Natural killer cell treated with Interleukin-12 subunit alpha and Interleukin-12 subunit beta and Interleukin-15 and Interleukin-18, amount 100 ng/mL, for 72 hours (primary cell): ENCODE measurements at regions not wholly inside any gene's neighbourhood (a gene's known extent, or its start where the extent isn't known, plus 50 kb on each side); places are given as distances from the start of the nearest gene placed in this dataset.

ENCODE experiments used
- ATAC-seq, 2 donors: fragments of 150-1000 bp; cut with Tn5 transposase in 1 of 2; sonication (Bioruptor Pico), chemical (Tn5 transposase) in 1 of 2; 2 replicates each; pipeline ENCODE4 v1.10.0; 2021
- DNase-seq: peaks from one replicate; pipeline ENCODE4 v3.0.0; 2022; ENCODE audit warnings: low spot score
- H3K27ac Mint-ChIP-seq, 2 donors: 1 replicate in 1 of 2; 2 replicates in 1 of 2; pipeline ENCODE4 v1.8.0; 2022; ENCODE audit warnings: mixed read lengths in 2 of 2, mild to moderate bottlenecking in 1 of 2, moderate library complexity in 1 of 2
- H3K27me3 Mint-ChIP-seq, 2 donors: 1 replicate in 1 of 2; 2 replicates in 1 of 2; pipeline ENCODE4 v1.8.0; 2022; ENCODE audit warnings: mixed read lengths in 2 of 2
- H3K36me3 Mint-ChIP-seq: one replicate; pipeline ENCODE4 v1.8.0; 2022; ENCODE audit warnings: mixed read lengths
- H3K4me1 Mint-ChIP-seq, 2 donors: 1 replicate in 1 of 2; 2 replicates in 1 of 2; pipeline ENCODE4 v1.8.0; 2022; ENCODE audit warnings: low read depth in 2 of 2, mixed read lengths in 2 of 2, mild to moderate bottlenecking in 1 of 2
- H3K4me3 Mint-ChIP-seq: one replicate; pipeline ENCODE4 v1.8.0; 2022; ENCODE audit warnings: mixed read lengths
- H3K9me3 Mint-ChIP-seq: 2 replicates; pipeline ENCODE4 v1.8.0; 2022; ENCODE audit warnings: mixed read lengths

GRCh38 chr9:111149018-111149759 is 110.9 kb upstream of the LPAR1 start:
- no peak for DNase-seq
- no peak overlapping the region for H3K27ac Mint-ChIP-seq
- H3K4me1 Mint-ChIP-seq = no peaks in the 10 kb centered on the region
- H3K27me3 Mint-ChIP-seq = peaks cover 0 to 6% of the 10 kb centered on the region in 2 donors
- no peaks in the 10 kb centered on the region for H3K36me3 Mint-ChIP-seq
- H3K4me3 Mint-ChIP-seq = no peak overlapping the region
- H3K9me3 Mint-ChIP-seq = no peaks in the 10 kb centered on the region
- no peak for ATAC-seq

GRCh38 chr9:111148052-111149017 is 110.1 kb upstream of the LPAR1 start:
- ATAC-seq (no peak), DNase-seq (no peak)
- Mint-ChIP-seq H3K27me3 (peaks cover 0 to 6% of the 10 kb centered on the region in 2 donors), H3K4me1 (no peaks in the 10 kb centered on the region), H3K4me3 (no peak overlapping the region), H3K36me3 (no peaks in the 10 kb centered on the region), H3K27ac (no peak overlapping the region), H3K9me3 (no peaks in the 10 kb centered on the region)

GRCh38 chr9:111147041-111147440 is 108.8 kb upstream of the LPAR1 start:
- Mint-ChIP-seq H3K27me3 (peaks cover 0 to 6% of the 10 kb centered on the region in 2 donors), H3K36me3 (no peaks in the 10 kb centered on the region), H3K4me3 (no peak overlapping the region), H3K9me3 (no peaks in the 10 kb centered on the region), H3K27ac (no peak overlapping the region), H3K4me1 (no peaks in the 10 kb centered on the region)
- DNase-seq (no peak), ATAC-seq (no peak)

- no peak overlapping the region for H3K4me3 Mint-ChIP-seq
- H3K9me3 Mint-ChIP-seq = no peaks in the 10 kb centered on the region
- no peak for DNase-seq
- H3K36me3 Mint-ChIP-seq = no peaks in the 10 kb centered on the region
- no peak overlapping the region for H3K27ac Mint-ChIP-seq
- ATAC-seq = no peak
- H3K27me3 Mint-ChIP-seq = peaks cover 0 to 6% of the 10 kb centered on the region in 2 donors
- no peaks in the 10 kb centered on the region for H3K4me1 Mint-ChIP-seq
Observed at GRCh38 chr9:111144741-111145140, 106.5 kb upstream of the LPAR1 start.

- H3K27ac Mint-ChIP-seq = no peak overlapping the region
- peaks cover 7% of the 10 kb centered on the region for H3K36me3 Mint-ChIP-seq
- ATAC-seq (no peak), DNase-seq (no peak)
- no peaks in the 10 kb centered on the region for H3K27me3 Mint-ChIP-seq
- H3K4me1 Mint-ChIP-seq = no peaks in the 10 kb centered on the region
- H3K9me3 Mint-ChIP-seq = peaks cover 3% of the 10 kb centered on the region
- H3K4me3 Mint-ChIP-seq = no peak overlapping the region
Observed at GRCh38 chr9:111136180-111136579, 97.9 kb upstream of the LPAR1 start.

- H3K4me1 Mint-ChIP-seq = no peaks in the 10 kb centered on the region
- ATAC-seq (no peak), DNase-seq (no peak)
- H3K9me3 Mint-ChIP-seq = peaks cover 12% of the 10 kb centered on the region
- H3K27me3 Mint-ChIP-seq = no peaks in the 10 kb centered on the region
- H3K27ac Mint-ChIP-seq = no peak overlapping the region
- no peak overlapping the region for H3K4me3 Mint-ChIP-seq
- H3K36me3 Mint-ChIP-seq = peaks cover 7% of the 10 kb centered on the region
Observed at GRCh38 chr9:111131211-111131610, 92.9 kb upstream of the LPAR1 start.

- no peaks in the 10 kb centered on the region for H3K27me3 Mint-ChIP-seq
- no peaks in the 10 kb centered on the region for H3K36me3 Mint-ChIP-seq
- H3K9me3 Mint-ChIP-seq = peaks cover 16% of the 10 kb centered on the region
- no peak overlapping the region for H3K27ac Mint-ChIP-seq
- no peak overlapping the region for H3K4me3 Mint-ChIP-seq
- ATAC-seq (no peak), DNase-seq (no peak)
- H3K4me1 Mint-ChIP-seq = no peaks in the 10 kb centered on the region
Observed at GRCh38 chr9:111120526-111120925, 82.3 kb upstream of the LPAR1 start.

- H3K27ac Mint-ChIP-seq = no peak overlapping the region
- ATAC-seq (no peak), DNase-seq (no peak)
- no peaks in the 10 kb centered on the region for H3K36me3 Mint-ChIP-seq
- H3K4me1 Mint-ChIP-seq = no peaks in the 10 kb centered on the region
- H3K27me3 Mint-ChIP-seq = no peaks in the 10 kb centered on the region
- peaks cover 8% of the 10 kb centered on the region for H3K9me3 Mint-ChIP-seq
- no peak overlapping the region for H3K4me3 Mint-ChIP-seq
Observed at GRCh38 chr9:111118256-111118948, 80.1 kb upstream of the LPAR1 start.

GRCh38 chr9:111114486-111114885 is 76.2 kb upstream of the LPAR1 start:
- DNase-seq (no peak), ATAC-seq (no peak)
- H3K27ac Mint-ChIP-seq = no peak overlapping the region
- H3K27me3 Mint-ChIP-seq = no peaks in the 10 kb centered on the region
- H3K36me3 Mint-ChIP-seq = no peaks in the 10 kb centered on the region
- H3K9me3 Mint-ChIP-seq = no peaks in the 10 kb centered on the region
- no peak overlapping the region for H3K4me3 Mint-ChIP-seq
- H3K4me1 Mint-ChIP-seq = no peaks in the 10 kb centered on the region

GRCh38 chr9:111113712-111114111 is 75.4 kb upstream of the LPAR1 start:
- H3K4me1 Mint-ChIP-seq = no peaks in the 10 kb centered on the region
- H3K36me3 Mint-ChIP-seq = no peaks in the 10 kb centered on the region
- no peak overlapping the region for H3K27ac Mint-ChIP-seq
- H3K9me3 Mint-ChIP-seq = no peaks in the 10 kb centered on the region
- no peak for DNase-seq
- no peak overlapping the region for H3K4me3 Mint-ChIP-seq
- no peak for ATAC-seq
- no peaks in the 10 kb centered on the region for H3K27me3 Mint-ChIP-seq

GRCh38 chr9:111110805-111111204 is 72.5 kb upstream of the LPAR1 start:
- no peaks in the 10 kb centered on the region for H3K27me3 Mint-ChIP-seq
- DNase-seq (no peak), ATAC-seq (no peak)
- H3K27ac Mint-ChIP-seq = no peak overlapping the region
- H3K4me3 Mint-ChIP-seq = no peak overlapping the region
- no peaks in the 10 kb centered on the region for H3K4me1 Mint-ChIP-seq
- H3K9me3 Mint-ChIP-seq = no peaks in the 10 kb centered on the region
- no peaks in the 10 kb centered on the region for H3K36me3 Mint-ChIP-seq

- H3K27me3 Mint-ChIP-seq = no peaks in the 10 kb centered on the region
- H3K4me3 Mint-ChIP-seq = no peak overlapping the region
- ATAC-seq = peak in 1 of 2 donors; percentile 40
- no peak for DNase-seq
- no peak overlapping the region for H3K27ac Mint-ChIP-seq
- H3K4me1 Mint-ChIP-seq = no peaks in the 10 kb centered on the region
- no peaks in the 10 kb centered on the region for H3K9me3 Mint-ChIP-seq
- H3K36me3 Mint-ChIP-seq = no peaks in the 10 kb centered on the region
Observed at GRCh38 chr9:111108946-111109345, 70.7 kb upstream of the LPAR1 start.

GRCh38 chr9:111107141-111107540 is 68.9 kb upstream of the LPAR1 start:
- no peak for ATAC-seq
- H3K27ac Mint-ChIP-seq = no peak overlapping the region

GRCh38 chr9:111106202-111106601 is 67.9 kb upstream of the LPAR1 start:
- H3K27me3 Mint-ChIP-seq = no peaks in the 10 kb centered on the region
- no peak overlapping the region for H3K4me3 Mint-ChIP-seq
- H3K4me1 Mint-ChIP-seq = no peaks in the 10 kb centered on the region
- no peaks in the 10 kb centered on the region for H3K36me3 Mint-ChIP-seq
- H3K9me3 Mint-ChIP-seq = peaks cover 4% of the 10 kb centered on the region
- H3K27ac Mint-ChIP-seq = no peak overlapping the region
- ATAC-seq (no peak), DNase-seq (no peak)

More at GRCh38 chr9:111107141-111107540, 68.9 kb upstream of the LPAR1 start:
- DNase-seq = no peak
- Mint-ChIP-seq H3K4me3 (no peak overlapping the region), H3K9me3 (peaks cover 1% of the 10 kb centered on the region), H3K4me1 (no peaks in the 10 kb centered on the region), H3K36me3 (no peaks in the 10 kb centered on the region), H3K27me3 (no peaks in the 10 kb centered on the region)
